ENCODE measurements at regions not wholly inside any gene's neighbourhood (a gene's known extent, or its start where the extent isn't known, plus 50 kb on each side); places are given as distances from the start of the nearest gene placed in this dataset.

GRCh38 chr20:59402681-59403080, 102.3 kb downstream of the EDN3 start:
- DNase-seq (ENCODE audit: low spot score in 2 of 2) (peak in 1 of 2 donors; percentile 40), FAIRE-seq (no peak)

GRCh38 chr20:59403261-59403961, 103.0 kb downstream of the EDN3 start:
- DNase-seq (ENCODE audit: low spot score in 2 of 2) (peak; percentile 63 to 85), FAIRE-seq (no peak)

GRCh38 chr20:59403962-59404314, 103.5 kb downstream of the EDN3 start:
- FAIRE-seq (no peak), DNase-seq (ENCODE audit: low spot score in 2 of 2) (peak in 1 of 2 donors; percentile 22)

DNA sequence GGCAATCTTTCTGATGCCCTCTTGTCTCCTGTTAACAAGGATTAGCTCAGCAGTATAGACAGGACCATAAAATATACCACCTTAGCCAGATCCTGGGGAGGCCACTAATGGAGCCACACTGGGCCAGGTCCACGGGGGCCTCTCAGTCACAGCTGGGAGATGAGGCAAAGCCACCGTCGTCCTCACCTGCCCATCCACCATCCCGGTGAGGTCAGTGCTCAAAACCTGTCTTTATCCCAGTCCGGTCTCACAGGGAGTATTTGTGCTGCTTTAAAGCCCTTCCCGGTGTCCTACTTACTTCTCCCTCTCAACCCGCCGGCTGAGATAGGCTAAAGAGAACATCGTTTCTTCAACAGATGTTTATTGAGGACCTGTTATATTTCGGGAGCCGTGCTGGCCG, 104.3 kb downstream of the EDN3 start:
- no peak for FAIRE-seq
- no peak for DNase-seq (ENCODE audit: low spot score in 2 of 2)

- DNase-seq (ENCODE audit: low spot score in 2 of 2) (no peak), FAIRE-seq (no peak)
These were observed 105.1 kb downstream of the EDN3 start for GRCh38 chr20:59405226-59406200.

DNA sequence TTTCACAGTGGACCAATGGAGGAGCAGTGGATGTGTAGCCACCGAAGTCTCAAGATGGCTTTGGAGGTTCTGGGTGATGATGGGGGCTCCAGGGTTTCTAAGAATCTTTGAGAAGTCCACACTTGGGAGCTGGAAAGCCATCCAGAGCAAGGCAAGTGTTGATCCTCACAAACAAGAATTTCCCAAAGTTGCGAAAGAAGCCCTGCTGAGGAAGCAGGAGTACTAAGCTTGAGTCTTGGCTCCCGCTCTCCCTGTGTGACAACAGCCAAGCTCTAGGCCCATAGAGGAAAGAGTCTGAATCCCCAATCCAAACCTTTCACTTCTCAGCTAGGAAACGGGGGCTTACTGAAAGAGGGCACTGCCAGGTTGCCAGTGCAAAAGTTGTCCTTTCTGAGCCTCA, 106.0 kb downstream of the EDN3 start:
- DNase-seq (ENCODE audit: low spot score in 2 of 2) = no peak
- FAIRE-seq = no peak

DNA sequence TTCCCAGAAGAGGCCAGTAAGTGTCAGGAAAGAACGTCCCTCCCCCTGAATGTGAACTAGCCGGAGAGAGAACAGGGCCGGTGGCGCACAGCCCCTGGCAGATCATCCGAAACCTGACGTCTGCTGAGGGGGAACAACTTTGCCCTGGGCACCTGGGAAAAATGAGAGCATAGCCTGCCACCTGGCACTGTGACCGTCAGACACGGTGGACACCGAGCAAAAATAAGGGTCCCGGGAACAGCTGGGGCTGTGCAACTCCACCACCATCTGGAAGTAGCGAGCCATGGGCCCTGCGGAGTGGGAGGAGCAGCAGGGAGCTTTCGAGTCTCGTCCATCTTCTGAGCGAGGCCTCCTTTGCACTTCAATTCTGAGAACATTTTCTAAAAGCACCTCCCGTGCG, 110.8 kb downstream of the EDN3 start:
- DNase-seq (ENCODE audit: low spot score in 2 of 2) (no peak), FAIRE-seq (no peak)

DNA sequence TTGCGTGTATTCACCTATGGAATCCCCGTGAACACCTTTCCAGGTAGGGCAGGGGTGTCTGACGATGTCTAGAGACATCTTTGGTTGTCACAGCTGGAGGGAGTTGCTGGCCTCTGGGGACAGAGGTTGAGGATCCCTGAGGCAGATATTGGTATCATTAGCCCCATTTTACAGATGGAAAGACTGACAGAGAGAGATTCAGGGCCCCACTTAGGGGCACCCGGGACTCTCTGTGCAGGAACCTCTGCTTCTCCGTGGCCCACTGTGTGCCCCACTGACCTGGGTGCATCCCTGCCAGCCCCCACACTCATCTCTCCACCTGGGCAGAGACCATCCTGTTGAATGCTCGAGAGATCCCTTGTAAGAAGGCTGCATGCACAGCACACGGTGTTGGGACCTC, 111.2 kb downstream of the EDN3 start:
- DNase-seq (ENCODE audit: low spot score in 2 of 2) (no peak), FAIRE-seq (no peak)

DNA sequence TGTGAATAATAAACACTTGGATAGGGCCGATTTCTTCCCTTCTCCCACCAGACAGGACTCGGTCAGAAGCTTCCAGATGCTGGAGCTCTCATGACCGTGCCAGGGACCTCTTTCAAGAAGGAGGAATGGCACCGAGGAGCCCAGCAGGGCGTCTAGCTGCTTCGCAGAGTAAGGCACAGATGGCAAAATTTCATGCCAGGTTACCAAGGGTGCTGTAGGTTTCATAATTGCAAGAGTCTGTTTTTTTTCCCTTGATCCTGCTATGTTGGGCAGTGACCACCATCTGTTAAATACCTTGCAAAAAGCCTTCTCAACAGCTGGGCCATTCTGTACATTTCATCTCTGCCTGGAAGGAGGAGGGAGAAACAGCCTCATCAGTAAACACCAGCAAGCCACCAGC, 111.8 kb downstream of the EDN3 start:
- FAIRE-seq = no peak
- no peak for DNase-seq (ENCODE audit: low spot score in 2 of 2)

DNA sequence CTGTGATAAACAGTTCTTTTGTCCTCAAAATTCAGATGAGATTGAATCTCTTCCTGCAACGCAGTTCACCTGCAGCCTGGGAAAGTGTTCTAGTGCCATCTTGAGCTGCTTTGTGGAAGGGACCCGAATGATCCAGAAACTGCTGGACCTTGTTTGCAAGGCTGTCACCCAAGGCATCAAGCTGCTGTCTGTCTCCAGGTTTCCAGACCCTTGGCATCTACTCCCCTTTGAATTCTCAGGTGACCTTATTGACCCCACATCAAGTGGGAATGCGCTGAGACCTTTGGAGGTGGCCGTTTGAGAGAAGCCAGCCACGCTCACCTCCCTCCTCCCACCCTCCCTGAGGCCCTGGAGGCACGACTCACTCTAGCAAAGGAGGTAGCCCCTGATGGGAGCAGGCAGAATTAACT, 112.5 kb downstream of the EDN3 start:
- FAIRE-seq = no peak
- peak in 1 of 2 donors; percentile 36 for DNase-seq (ENCODE audit: low spot score in 2 of 2)

DNA sequence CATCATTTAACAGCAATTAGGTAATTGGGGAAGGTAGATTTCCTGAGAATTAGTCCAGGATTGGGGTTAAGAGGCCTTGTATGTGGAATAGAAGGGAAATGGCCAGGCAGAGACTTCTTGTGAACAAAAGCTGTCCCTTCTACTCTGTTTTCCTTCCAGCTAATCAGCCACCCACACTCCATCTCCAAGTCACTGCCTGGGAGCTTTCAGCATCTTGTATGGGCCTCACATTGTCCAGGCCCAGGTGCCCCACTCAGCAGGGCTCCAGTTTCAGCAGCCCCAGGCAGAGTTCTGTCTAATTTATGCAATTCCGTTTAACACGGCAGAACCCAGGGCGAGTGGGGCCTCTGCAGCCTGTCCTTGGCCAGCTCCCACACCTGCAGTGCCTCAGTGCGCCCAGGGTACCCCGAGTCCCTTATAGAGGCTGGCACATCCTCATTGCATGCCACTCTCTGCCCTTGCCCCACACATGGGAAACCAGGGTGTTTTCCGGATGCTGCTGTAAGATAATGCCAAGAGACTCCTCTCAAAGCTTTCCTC, 113.0 kb downstream of the EDN3 start:
- FAIRE-seq (no peak), DNase-seq (ENCODE audit: low spot score in 2 of 2) (no peak)

- FAIRE-seq (no peak), DNase-seq (ENCODE audit: low spot score in 2 of 2) (no peak)
These were observed 114.7 kb downstream of the EDN3 start for GRCh38 chr20:59414936-59415623.

- no peak for FAIRE-seq
- DNase-seq (ENCODE audit: low spot score in 2 of 2) = no peak
These were observed 116.5 kb downstream of the EDN3 start for GRCh38 chr20:59416916-59417315.

- DNase-seq (ENCODE audit: low spot score in 2 of 2) (no peak), FAIRE-seq (no peak)
These were observed 120.7 kb downstream of the EDN3 start for GRCh38 chr20:59421089-59421488.

DNA sequence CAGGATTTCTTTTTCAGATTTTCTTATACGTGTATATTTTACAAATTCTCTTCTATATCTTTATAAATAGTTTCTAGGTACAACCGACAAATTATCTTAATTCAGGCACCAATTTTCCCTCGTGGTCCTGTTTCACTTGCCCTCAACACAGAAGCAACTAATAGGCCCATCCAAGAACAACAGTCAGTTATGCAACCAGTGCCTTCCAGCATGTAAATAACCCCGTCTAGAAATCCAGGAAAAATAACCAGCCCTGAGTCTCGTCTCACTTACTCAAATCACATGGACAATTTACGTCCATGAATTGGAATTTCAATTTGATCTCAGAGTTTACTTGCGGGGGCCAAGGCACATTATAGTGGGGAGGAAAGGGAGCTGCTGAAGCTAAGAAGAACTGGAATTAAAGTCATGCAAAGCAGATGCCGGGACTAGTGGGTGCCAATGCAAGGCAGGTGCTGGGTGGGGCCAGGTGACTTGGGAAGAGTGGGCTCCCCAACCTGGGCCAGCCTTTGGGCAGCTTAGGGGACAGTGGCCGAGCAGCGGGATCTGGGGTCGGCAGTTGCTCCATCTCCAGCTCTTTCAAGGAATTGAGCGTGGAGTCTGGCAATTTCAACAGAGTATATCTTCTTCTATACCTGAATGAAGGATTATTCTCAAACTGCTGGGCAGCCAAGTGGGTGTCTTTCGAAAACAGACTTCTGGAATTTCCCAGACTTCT, 121.7 kb downstream of the EDN3 start:
- no peak for FAIRE-seq
- no peak for DNase-seq (ENCODE audit: low spot score in 2 of 2)

DNA sequence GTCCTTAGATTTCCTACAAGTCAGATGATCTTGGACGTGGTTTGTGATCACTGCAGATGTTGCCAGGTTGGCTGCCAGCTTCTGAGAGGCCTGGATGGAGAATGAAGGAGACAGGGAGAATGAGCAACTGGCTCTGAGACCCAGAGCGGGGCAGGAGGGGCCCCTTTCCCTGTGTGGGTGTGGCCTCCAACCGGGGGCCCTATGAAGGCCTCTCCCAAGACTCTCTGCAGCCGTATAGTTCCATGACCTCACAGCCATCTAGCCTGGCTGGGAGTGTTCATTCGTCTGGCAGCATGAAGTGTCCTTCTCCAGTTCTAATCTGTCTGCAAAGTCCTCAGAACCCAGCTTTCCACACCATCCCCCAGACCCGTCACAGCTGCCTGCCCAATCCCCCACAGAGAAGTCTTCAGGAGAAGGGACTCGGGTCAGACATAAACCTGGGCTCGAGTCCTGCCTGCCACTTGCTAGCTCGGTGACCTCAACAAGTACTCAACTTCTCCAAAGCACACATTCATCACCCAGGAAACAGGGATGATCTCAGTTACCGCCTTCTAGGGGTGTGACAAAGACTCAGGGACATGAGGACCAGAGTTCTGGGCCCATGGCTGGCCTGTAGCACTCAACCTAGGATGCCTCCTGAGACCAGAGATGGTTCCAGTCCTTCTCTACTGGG, 122.6 kb downstream of the EDN3 start:
- DNase-seq (ENCODE audit: low spot score in 2 of 2) (no peak), FAIRE-seq (no peak)

GRCh38 chr20:59424976-59425375, 124.6 kb downstream of the EDN3 start:
- DNase-seq (ENCODE audit: low spot score in 2 of 2) (no peak), FAIRE-seq (no peak)

DNA sequence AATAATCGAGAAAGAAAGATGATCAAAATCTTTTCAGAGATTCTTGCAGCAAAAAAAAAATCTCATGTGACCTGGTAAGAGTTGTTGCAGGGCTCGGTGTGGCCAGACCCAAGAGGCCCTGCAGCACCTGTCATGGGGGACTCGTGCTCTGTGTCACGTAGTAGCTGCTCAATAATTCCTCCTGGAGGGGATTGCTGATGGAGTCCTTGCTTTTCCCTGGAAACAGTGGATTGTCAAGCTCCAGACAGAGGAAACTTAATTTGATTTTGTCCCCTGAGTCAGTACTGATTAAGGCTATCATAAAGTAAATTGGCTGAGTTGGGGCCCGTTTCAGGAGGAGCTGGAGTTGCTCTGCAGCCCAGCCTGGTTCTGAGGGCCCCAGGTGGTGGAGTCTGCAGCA, 125.2 kb downstream of the EDN3 start:
- no peak for FAIRE-seq

GRCh38 chr20:59428006-59428405, 127.6 kb downstream of the EDN3 start:
- DNase-seq (ENCODE audit: low spot score in 2 of 2) (no peak), FAIRE-seq (no peak)

More for the DNA sequence above, 125.2 kb downstream of the EDN3 start:
- no peak for DNase-seq (ENCODE audit: low spot score in 2 of 2)
